Sigmoid colon (tissue), 6 donors: ENCODE measurements at regions not wholly inside any gene's neighbourhood (a gene's known extent, or its start where the extent isn't known, plus 50 kb on each side); places are given as distances from the start of the nearest gene placed in this dataset.
"Not testable (repeated sequence)": the region's sequence is repeated elsewhere in the genome, so short reads cannot be mapped to it uniquely, and the experiment has no call there.

Experiments used
- DNase-seq: peaks from one replicate; pipeline ENCODE4 v3.0.0-alpha.2; 2019
- H3K27ac ChIP-seq, 4 donors: fragments of 200-600 bp; sonication (generic); one replicate each; pipeline ENCODE4 v1.5.1; 2016 to 2019; ENCODE audit warnings: mild to moderate bottlenecking in 1 of 4
- H3K27me3 ChIP-seq, 3 donors: fragments of 200-600 bp; sonication (generic); one replicate each; pipeline ENCODE4 v1.5.1; 2019; ENCODE audit warnings: mild to moderate bottlenecking in 1 of 3
- H3K36me3 ChIP-seq, 4 donors: fragments of 200-600 bp; sonication (generic); one replicate each; pipeline ENCODE4 v1.5.1; 2016 to 2019
- H3K4me1 ChIP-seq, 4 donors: fragments of 200-600 bp; sonication (generic); one replicate each; pipeline ENCODE4 v1.5.1; 2017 to 2019
- H3K4me3 ChIP-seq, 4 donors: fragments of 200-600 bp; sonication (generic); one replicate each; pipeline ENCODE4 v1.5.1; 2017 to 2019; ENCODE audit warnings: mild to moderate bottlenecking in 2 of 4, moderate library complexity in 1 of 4
- H3K9me3 ChIP-seq, 4 donors: fragments of 200-600 bp in 3 of 4; sonication (generic) in 3 of 4; one replicate each; pipeline versions ENCODE4 v1.5.1 to v1.6.1; 2013 to 2019
- EP300 ChIP-seq, 4 donors: sonication (generic); formaldehyde crosslinking; IDR thresholded peaks; one replicate each; pipeline ENCODE4 v1.6.1; 2017; ENCODE audit warnings: antibody characterized with exemption in 4 of 4
- POLR2A ChIP-seq, 2 donors: fragments of 450-650 bp; IDR thresholded peaks; one replicate each; pipeline ENCODE4 v1.6.1; 2016; ENCODE audit warnings: antibody characterized with exemption in 2 of 2, mild to moderate bottlenecking in 2 of 2, moderate library complexity in 2 of 2
- POLR2AphosphoS5 ChIP-seq, 4 donors: sonication (generic); formaldehyde crosslinking; IDR thresholded peaks; one replicate each; pipeline ENCODE4 v1.6.1; 2017; ENCODE audit warnings: antibody characterized with exemption in 4 of 4
- WGBS, 2 donors: extraction: QIAGEN DNeasy Blood & Tissue Kit; methylation state at CpG; one replicate each; pipeline ENCODE4 v1.1.7; 2013; 5-methylcytosine and 5-hydroxymethylcytosine counted together
- intact Hi-C: fragments of 100-400 bp; cut with DNase I; formaldehyde crosslinking; loops from one replicate; pipeline ENCODE4 v1.15.1; 2023
- TF ChIP-seq, protein P1 (sequence below), 4 experiments: fragments of 450-650 bp in 3 of 4; fragments of 200-600 bp in 1 of 4; IDR thresholded peaks; one replicate each; pipeline ENCODE4 v1.5.1; 2016 to 2019; ENCODE audit warnings: antibody characterized with exemption in 4 of 4, mild to moderate bottlenecking in 3 of 4, moderate library complexity in 2 of 4
- donor health status: healthy with polysubstance abuse.
- donor health status: healthy.

DNA sequence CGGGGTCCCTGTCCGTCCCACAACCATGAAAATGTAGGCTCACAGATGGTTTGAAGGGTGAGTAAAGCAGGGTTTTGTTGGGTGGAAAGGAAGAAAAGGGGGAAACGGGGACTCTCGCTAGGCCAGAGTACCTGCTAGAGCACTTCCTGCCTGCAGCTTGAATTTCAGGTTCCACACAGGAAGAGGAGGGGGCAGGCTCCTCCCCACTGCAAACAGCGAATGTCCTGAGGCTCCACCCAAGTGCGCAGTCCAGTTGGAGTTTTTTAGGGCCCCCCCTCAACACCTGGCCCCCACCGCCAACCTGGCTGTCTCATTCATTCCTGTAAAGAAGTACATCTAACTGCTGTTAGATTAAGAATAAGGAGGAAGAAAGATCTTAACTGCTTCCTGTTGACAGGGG, 414.7 kb downstream of the SH2D4B start:
- TF ChIP-seq POLR2A (IDR thresholded peaks at IDR 0.05): no peak
- intact Hi-C loops: no loop called here
- H3K4me3 ChIP-seq: no peak overlapping the region
- H3K27ac ChIP-seq: no peak overlapping the region
- no peaks in the 10 kb centered on the region for H3K27me3 ChIP-seq
- H3K4me1 ChIP-seq: no peaks in the 10 kb centered on the region
- 83 to 88% methylated on average over 7 of the region's 7 CpGs for WGBS, 2 donors
- DNase-seq: no peak
- no peaks in the 10 kb centered on the region for H3K9me3 ChIP-seq
- H3K36me3 ChIP-seq: no peaks in the 10 kb centered on the region

DNA sequence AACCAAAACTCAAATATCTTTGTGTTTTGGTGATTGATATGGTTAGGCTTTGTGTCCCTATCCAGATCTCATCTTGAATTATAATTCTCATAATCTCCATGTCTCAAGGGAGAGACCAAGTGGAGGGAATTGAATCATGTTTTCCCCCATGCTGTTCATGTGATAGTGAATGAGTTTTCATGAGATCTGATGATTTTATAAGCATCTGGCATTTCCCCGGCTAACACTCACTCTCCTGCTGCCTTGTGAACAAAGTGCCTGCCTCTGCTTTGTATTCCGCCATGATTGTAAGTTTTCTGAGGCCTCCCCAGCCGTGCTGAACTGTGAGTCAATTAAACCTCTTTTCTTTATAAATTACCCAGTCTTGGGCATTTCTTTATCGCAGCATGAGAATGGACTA, 419.5 kb downstream of the SH2D4B start:
- Histone ChIP-seq H3K4me1 (no peaks in the 10 kb centered on the region), H3K27ac (no peak overlapping the region), H3K4me3 (no peak overlapping the region), H3K27me3 (no peaks in the 10 kb centered on the region), H3K9me3 (no peaks in the 10 kb centered on the region), H3K36me3 (no peaks in the 10 kb centered on the region)
- TF ChIP-seq EP300 (IDR thresholded peaks at IDR 0.05) (no peak), POLR2AphosphoS5 (IDR thresholded peaks at IDR 0.05) (no peak), POLR2A (IDR thresholded peaks at IDR 0.05) (no peak)
- TF ChIP-seq, protein P1, sequence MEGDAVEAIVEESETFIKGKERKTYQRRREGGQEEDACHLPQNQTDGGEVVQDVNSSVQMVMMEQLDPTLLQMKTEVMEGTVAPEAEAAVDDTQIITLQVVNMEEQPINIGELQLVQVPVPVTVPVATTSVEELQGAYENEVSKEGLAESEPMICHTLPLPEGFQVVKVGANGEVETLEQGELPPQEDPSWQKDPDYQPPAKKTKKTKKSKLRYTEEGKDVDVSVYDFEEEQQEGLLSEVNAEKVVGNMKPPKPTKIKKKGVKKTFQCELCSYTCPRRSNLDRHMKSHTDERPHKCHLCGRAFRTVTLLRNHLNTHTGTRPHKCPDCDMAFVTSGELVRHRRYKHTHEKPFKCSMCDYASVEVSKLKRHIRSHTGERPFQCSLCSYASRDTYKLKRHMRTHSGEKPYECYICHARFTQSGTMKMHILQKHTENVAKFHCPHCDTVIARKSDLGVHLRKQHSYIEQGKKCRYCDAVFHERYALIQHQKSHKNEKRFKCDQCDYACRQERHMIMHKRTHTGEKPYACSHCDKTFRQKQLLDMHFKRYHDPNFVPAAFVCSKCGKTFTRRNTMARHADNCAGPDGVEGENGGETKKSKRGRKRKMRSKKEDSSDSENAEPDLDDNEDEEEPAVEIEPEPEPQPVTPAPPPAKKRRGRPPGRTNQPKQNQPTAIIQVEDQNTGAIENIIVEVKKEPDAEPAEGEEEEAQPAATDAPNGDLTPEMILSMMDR (IDR thresholded peaks at IDR 0.05): no peak
- intact Hi-C loops: no loop called here
- DNase-seq: no peak
- WGBS, 2 donors: 87 to 89% methylated on average over 4 of the region's 4 CpGs

DNA sequence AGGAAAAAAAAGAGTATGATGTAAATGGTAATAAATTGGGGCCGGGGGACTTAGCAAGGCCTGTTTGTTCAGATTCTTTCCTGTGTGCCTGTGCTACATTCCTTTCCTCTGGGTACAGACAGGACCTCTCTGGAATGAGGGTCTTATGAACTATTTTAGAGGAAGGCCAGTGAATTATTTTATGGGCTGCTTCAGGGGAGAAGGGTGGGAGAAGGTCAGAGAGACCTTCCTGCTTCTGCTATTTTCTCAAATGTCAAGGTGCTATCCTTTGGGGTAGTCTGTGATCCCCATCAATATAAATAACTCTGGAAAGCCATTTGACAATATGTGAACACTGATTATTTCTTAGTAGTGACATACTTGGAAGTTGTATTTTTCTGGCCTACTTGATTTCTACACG, 426.5 kb downstream of the SH2D4B start:
- no peaks in the 10 kb centered on the region for H3K36me3 ChIP-seq
- no peaks in the 10 kb centered on the region for H3K27me3 ChIP-seq
- WGBS, 2 donors: 65% methylated on average over 2 of the region's 2 CpGs
- no peak overlapping the region for H3K4me3 ChIP-seq
- intact Hi-C loops: no loop called here
- DNase-seq: no peak
- TF ChIP-seq, protein P1 (IDR thresholded peaks at IDR 0.05): no peak
- TF ChIP-seq POLR2A (IDR thresholded peaks at IDR 0.05) (no peak), EP300 (IDR thresholded peaks at IDR 0.05) (no peak), POLR2AphosphoS5 (IDR thresholded peaks at IDR 0.05) (no peak)
- no peaks in the 10 kb centered on the region for H3K4me1 ChIP-seq
- no peak overlapping the region for H3K27ac ChIP-seq
- H3K9me3 ChIP-seq: no peaks in the 10 kb centered on the region

DNA sequence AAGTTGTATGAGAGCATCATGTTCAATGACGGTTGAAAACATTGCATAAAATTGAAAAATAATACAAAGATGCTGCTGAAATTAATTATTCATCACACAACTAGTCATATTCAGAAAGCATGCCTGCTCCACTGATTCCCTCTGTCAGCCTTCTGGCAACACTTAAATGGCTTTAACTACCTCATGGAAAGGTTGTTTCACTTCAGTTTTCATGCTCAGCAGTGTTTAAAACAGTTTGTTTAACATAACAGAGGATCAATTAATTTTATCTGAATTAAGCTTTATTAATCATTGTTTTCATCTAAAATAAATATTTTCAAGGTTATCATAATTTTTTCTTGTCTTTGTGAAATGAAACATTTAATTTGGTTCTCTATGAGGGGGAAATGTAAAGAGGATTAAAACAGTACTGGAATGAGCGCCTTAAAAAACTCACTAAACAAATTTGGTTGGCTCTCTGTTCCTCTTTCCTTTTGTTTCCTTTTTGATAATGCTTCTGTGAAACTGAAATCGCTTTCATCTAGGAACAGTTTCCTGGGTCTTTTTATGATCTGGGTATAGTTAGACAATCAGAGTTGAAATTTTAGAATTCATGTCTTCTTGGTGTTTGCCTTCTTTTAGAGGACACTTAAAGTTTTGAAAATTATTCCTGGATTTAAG, 427.4 kb downstream of the SH2D4B start:
- Histone ChIP-seq H3K36me3 (no peaks in the 10 kb centered on the region), H3K27me3 (no peaks in the 10 kb centered on the region), H3K9me3 (no peaks in the 10 kb centered on the region), H3K27ac (no peak overlapping the region), H3K4me1 (no peaks in the 10 kb centered on the region), H3K4me3 (no peak overlapping the region)
- 64 to 68% methylated on average over 3 of the region's 3 CpGs for WGBS, 2 donors
- DNase-seq: no peak
- intact Hi-C loops: no loop called here
- no peak for TF ChIP-seq EP300 (IDR thresholded peaks at IDR 0.05)
- no peak for TF ChIP-seq POLR2A (IDR thresholded peaks at IDR 0.05)
- TF ChIP-seq, protein P1 (IDR thresholded peaks at IDR 0.05): no peak
- no peak for TF ChIP-seq POLR2AphosphoS5 (IDR thresholded peaks at IDR 0.05)

DNA sequence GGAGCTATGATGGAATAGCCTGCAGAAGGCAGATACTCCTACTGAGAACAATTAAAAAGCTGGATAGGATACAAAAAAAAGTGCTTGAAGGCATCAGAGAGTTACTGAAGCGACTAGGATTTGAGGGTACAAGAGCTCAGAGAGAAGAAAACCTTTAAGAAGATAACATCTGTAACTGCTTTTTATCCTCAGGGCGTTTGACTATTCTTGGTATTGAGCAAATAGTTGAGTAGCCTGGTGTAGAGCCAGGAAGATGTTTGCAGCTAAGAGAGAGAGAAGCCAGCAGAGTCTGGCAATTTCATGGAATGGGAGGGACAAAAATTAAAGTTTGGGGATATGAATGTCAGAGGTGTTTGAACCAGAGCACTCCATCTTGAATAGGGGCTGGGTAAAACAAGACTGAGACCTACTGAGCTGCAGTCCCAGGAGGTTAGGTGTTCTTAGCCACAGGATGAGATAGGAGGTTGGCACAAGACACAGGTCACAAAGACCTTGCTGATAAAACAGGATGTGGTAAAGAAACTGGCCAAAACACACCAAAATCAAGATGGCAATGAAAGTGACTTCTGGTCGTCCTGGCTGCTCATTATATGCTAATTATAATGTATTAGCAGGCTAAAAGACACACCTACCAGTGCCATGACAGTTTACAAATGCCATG, 428.8 kb downstream of the SH2D4B start:
- Histone ChIP-seq H3K27ac (no peak overlapping the region), H3K9me3 (no peaks in the 10 kb centered on the region), H3K36me3 (no peaks in the 10 kb centered on the region), H3K27me3 (no peaks in the 10 kb centered on the region), H3K4me1 (no peaks in the 10 kb centered on the region), H3K4me3 (no peak overlapping the region)
- intact Hi-C loops: no loop called here
- TF ChIP-seq POLR2AphosphoS5 (IDR thresholded peaks at IDR 0.05) (no peak), POLR2A (IDR thresholded peaks at IDR 0.05) (no peak), EP300 (IDR thresholded peaks at IDR 0.05) (no peak)
- TF ChIP-seq, protein P1 (IDR thresholded peaks at IDR 0.05): no peak
- no peak for DNase-seq
- 51 to 65% methylated on average over 3 of the region's 3 CpGs for WGBS, 2 donors

DNA sequence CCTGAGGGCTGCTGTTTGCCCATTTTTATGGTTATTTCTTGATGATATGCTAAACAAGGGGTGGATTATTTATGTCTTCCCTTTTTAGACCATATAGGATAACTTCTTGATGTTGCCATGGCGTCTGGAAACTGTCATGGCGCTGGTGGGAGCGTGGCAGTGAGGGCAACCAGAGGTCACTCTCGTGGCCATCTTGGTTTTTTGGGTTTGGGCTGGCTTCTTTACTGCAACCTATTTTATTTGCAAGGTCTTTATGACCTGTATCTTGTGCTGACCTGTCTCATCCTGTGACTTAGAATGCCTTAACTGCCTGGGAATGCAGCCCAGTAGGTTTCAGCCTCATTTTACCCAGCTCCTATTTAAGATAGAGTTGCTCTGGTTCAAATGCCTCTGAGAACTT, 429.7 kb downstream of the SH2D4B start:
- H3K4me1 ChIP-seq, H3K36me3 ChIP-seq, H3K9me3 ChIP-seq, H3K27me3 ChIP-seq, intact Hi-C loops, H3K27ac ChIP-seq, H3K4me3 ChIP-seq, DNase-seq: not testable (repeated sequence)
- 86 to 88% methylated on average over 4 of the region's 4 CpGs for WGBS, 2 donors
